Activated CD4-positive, alpha-beta T cell treated with anti-CD3 and anti-CD28 coated beads, Interleukin-2, amount 50 U/mL, for 24 hours (primary cell): ENCODE measurements at regions not wholly inside any gene's neighbourhood (a gene's known extent, or its start where the extent isn't known, plus 50 kb on each side); places are given as distances from the start of the nearest gene placed in this dataset.

ENCODE experiments used
- DNase-seq, 2 donors: peaks; one replicate each; pipeline ENCODE4 v3.0.0-alpha.2; 2020; ENCODE audit warnings: low read depth in 1 of 2, low spot score in 1 of 2

GRCh38 chr1:163737261-163737660, 415.5 kb downstream of the NUF2 start:
- no peak for DNase-seq

GRCh38 chr1:163744301-163744887, 422.6 kb downstream of the NUF2 start:
- no peak for DNase-seq

GRCh38 chr1:163745204-163745603, 423.4 kb downstream of the NUF2 start:
- no peak for DNase-seq

GRCh38 chr1:163747261-163747660, 425.5 kb downstream of the NUF2 start:
- DNase-seq = no peak

- no peak for DNase-seq
These were observed 426.1 kb downstream of the NUF2 start for GRCh38 chr1:163747855-163748254.

GRCh38 chr1:163758977-163759670, 437.4 kb downstream of the NUF2 start:
- no peak for DNase-seq

- no peak for DNase-seq
These were observed 440.1 kb downstream of the NUF2 start for GRCh38 chr1:163761898-163762297.

- no peak for DNase-seq
These were observed 444.6 kb downstream of the NUF2 start for GRCh38 chr1:163766257-163766918.

- no peak for DNase-seq
These were observed 446.8 kb downstream of the NUF2 start for GRCh38 chr1:163768576-163768975.

- DNase-seq = no peak
These were observed 448.5 kb downstream of the NUF2 start for GRCh38 chr1:163770265-163770664.

GRCh38 chr1:163771637-163772036, 449.9 kb downstream of the NUF2 start:
- DNase-seq = no peak

GRCh38 chr1:163772246-163772645, 450.5 kb downstream of the NUF2 start:
- no peak for DNase-seq

GRCh38 chr1:163773396-163773795, 451.6 kb downstream of the NUF2 start:
- DNase-seq = no peak

- no peak for DNase-seq
These were observed 452.7 kb downstream of the NUF2 start for GRCh38 chr1:163774401-163774945.

GRCh38 chr1:163774978-163775620, 453.3 kb downstream of the NUF2 start:
- no peak for DNase-seq

- DNase-seq = no peak
These were observed 455.5 kb downstream of the NUF2 start for GRCh38 chr1:163777205-163777604.

GRCh38 chr1:163781146-163781545, 459.4 kb downstream of the NUF2 start:
- no peak for DNase-seq

- DNase-seq = no peak
These were observed 464.2 kb downstream of the NUF2 start for GRCh38 chr1:163785868-163786405.

- no peak for DNase-seq
These were observed 468.2 kb downstream of the NUF2 start for GRCh38 chr1:163789911-163790310.

GRCh38 chr1:163794551-163794950, 472.8 kb downstream of the NUF2 start:
- DNase-seq = no peak

GRCh38 chr1:163796394-163796821, 474.7 kb downstream of the NUF2 start:
- DNase-seq = no peak
